ENCODE measurements at regions not wholly inside any gene's neighbourhood (a gene's known extent, or its start where the extent isn't known, plus 50 kb on each side); places are given as distances from the start of the nearest gene placed in this dataset.

GRCh38 chr6:163729127-163729872 is 314.8 kb downstream of the QKI start:
- Mint-ChIP-seq H3K4me1 (no peaks in the 10 kb centered on the region), H3K9me3 (no peaks in the 10 kb centered on the region), H3K36me3 (ENCODE audit: low read depth) (no peaks in the 10 kb centered on the region), H3K27me3 (peaks cover 2% of the 10 kb centered on the region), H3K27ac (no peak overlapping the region), H3K4me3 (no peak overlapping the region)
- POLR2A ChIA-PET = no interaction called here
- CTCF ChIA-PET = no interaction called here
- DNase-seq = no peak

- Mint-ChIP-seq H3K27ac (no peak overlapping the region), H3K27me3 (peaks cover 2% of the 10 kb centered on the region), H3K4me1 (no peaks in the 10 kb centered on the region), H3K4me3 (no peak overlapping the region), H3K36me3 (ENCODE audit: low read depth) (no peaks in the 10 kb centered on the region), H3K9me3 (no peaks in the 10 kb centered on the region)
- DNase-seq = no peak
- POLR2A ChIA-PET = no interaction called here
- CTCF ChIA-PET = no interaction called here
Measured at GRCh38 chr6:163728442-163729126, 314.1 kb downstream of the QKI start.

- no peaks in the 10 kb centered on the region for H3K36me3 Mint-ChIP-seq (ENCODE audit: low read depth)
- no peak overlapping the region for H3K4me3 Mint-ChIP-seq
- DNase-seq = no peak
- H3K27ac Mint-ChIP-seq = no peak overlapping the region
- H3K9me3 Mint-ChIP-seq = no peaks in the 10 kb centered on the region
- H3K27me3 Mint-ChIP-seq = no peaks in the 10 kb centered on the region
- CTCF ChIA-PET = no interaction called here
- no peaks in the 10 kb centered on the region for H3K4me1 Mint-ChIP-seq
- POLR2A ChIA-PET = no interaction called here
Measured at GRCh38 chr6:163726037-163726695, 311.6 kb downstream of the QKI start.

GRCh38 chr6:163725008-163725941 is 310.8 kb downstream of the QKI start:
- Mint-ChIP-seq H3K4me1 (no peaks in the 10 kb centered on the region), H3K4me3 (no peak overlapping the region), H3K36me3 (ENCODE audit: low read depth) (no peaks in the 10 kb centered on the region), H3K27ac (no peak overlapping the region), H3K9me3 (no peaks in the 10 kb centered on the region), H3K27me3 (no peaks in the 10 kb centered on the region)
- ChIA-PET CTCF (no interaction called here), POLR2A (no interaction called here)
- no peak for DNase-seq

GRCh38 chr6:163724196-163724595 is 309.7 kb downstream of the QKI start:
- H3K27me3 Mint-ChIP-seq = peaks cover 3% of the 10 kb centered on the region
- no peak for DNase-seq
- H3K27ac Mint-ChIP-seq = no peak overlapping the region
- CTCF ChIA-PET = no interaction called here
- POLR2A ChIA-PET = no interaction called here
- H3K4me3 Mint-ChIP-seq = no peak overlapping the region
- no peaks in the 10 kb centered on the region for H3K9me3 Mint-ChIP-seq
- H3K36me3 Mint-ChIP-seq (ENCODE audit: low read depth) = no peaks in the 10 kb centered on the region
- no peaks in the 10 kb centered on the region for H3K4me1 Mint-ChIP-seq

- peaks cover 3% of the 10 kb centered on the region for H3K27me3 Mint-ChIP-seq
- H3K4me3 Mint-ChIP-seq = no peak overlapping the region
- ChIA-PET CTCF (no interaction called here), POLR2A (no interaction called here)
- no peaks in the 10 kb centered on the region for H3K9me3 Mint-ChIP-seq
- H3K36me3 Mint-ChIP-seq (ENCODE audit: low read depth) = no peaks in the 10 kb centered on the region
- H3K4me1 Mint-ChIP-seq = no peaks in the 10 kb centered on the region
- no peak overlapping the region for H3K27ac Mint-ChIP-seq
- no peak for DNase-seq
Measured at GRCh38 chr6:163723759-163724158, 309.2 kb downstream of the QKI start.

- ChIA-PET CTCF (no interaction called here), POLR2A (no interaction called here)
- H3K27me3 Mint-ChIP-seq = peaks cover 3% of the 10 kb centered on the region
- no peaks in the 10 kb centered on the region for H3K9me3 Mint-ChIP-seq
- no peak overlapping the region for H3K27ac Mint-ChIP-seq
- DNase-seq = no peak
- no peaks in the 10 kb centered on the region for H3K4me1 Mint-ChIP-seq
- H3K4me3 Mint-ChIP-seq = no peak overlapping the region
- H3K36me3 Mint-ChIP-seq (ENCODE audit: low read depth) = no peaks in the 10 kb centered on the region
Measured at GRCh38 chr6:163721922-163722692, 307.6 kb downstream of the QKI start.

GRCh38 chr6:163721435-163721834 is 306.9 kb downstream of the QKI start:
- no peak for DNase-seq
- POLR2A ChIA-PET = no interaction called here
- peaks cover 3% of the 10 kb centered on the region for H3K27me3 Mint-ChIP-seq
- no peak overlapping the region for H3K27ac Mint-ChIP-seq
- no peaks in the 10 kb centered on the region for H3K36me3 Mint-ChIP-seq (ENCODE audit: low read depth)
- no peak overlapping the region for H3K4me3 Mint-ChIP-seq
- H3K9me3 Mint-ChIP-seq = no peaks in the 10 kb centered on the region
- CTCF ChIA-PET = no interaction called here
- H3K4me1 Mint-ChIP-seq = no peaks in the 10 kb centered on the region

GRCh38 chr6:163720460-163721235 is 306.1 kb downstream of the QKI start:
- H3K27me3 Mint-ChIP-seq = peaks cover 3% of the 10 kb centered on the region
- ChIA-PET POLR2A (no interaction called here), CTCF (no interaction called here)
- H3K9me3 Mint-ChIP-seq = no peaks in the 10 kb centered on the region
- H3K36me3 Mint-ChIP-seq (ENCODE audit: low read depth) = no peaks in the 10 kb centered on the region
- no peak overlapping the region for H3K4me3 Mint-ChIP-seq
- H3K4me1 Mint-ChIP-seq = no peaks in the 10 kb centered on the region
- no peak for DNase-seq
- no peak overlapping the region for H3K27ac Mint-ChIP-seq

- H3K27ac Mint-ChIP-seq = no peak overlapping the region
- H3K4me1 Mint-ChIP-seq = no peaks in the 10 kb centered on the region
- POLR2A ChIA-PET = no interaction called here
Measured at GRCh38 chr6:163720005-163720404, 305.5 kb downstream of the QKI start.

GRCh38 chr6:163719028-163719742 is 304.7 kb downstream of the QKI start:
- no peak for DNase-seq
- POLR2A ChIA-PET = no interaction called here
- Mint-ChIP-seq H3K4me1 (no peaks in the 10 kb centered on the region), H3K36me3 (ENCODE audit: low read depth) (no peaks in the 10 kb centered on the region), H3K27ac (no peak overlapping the region), H3K9me3 (no peaks in the 10 kb centered on the region), H3K4me3 (no peak overlapping the region), H3K27me3 (peaks cover 3% of the 10 kb centered on the region)
- CTCF ChIA-PET = interaction anchor here (0.8 kb wide), 1 partner anchor 18 kb away, joined by 3 read pairs; no protein-coding TSS in a partner anchor

More at GRCh38 chr6:163720005-163720404, 305.5 kb downstream of the QKI start:
- Mint-ChIP-seq H3K4me3 (no peak overlapping the region), H3K9me3 (no peaks in the 10 kb centered on the region), H3K36me3 (ENCODE audit: low read depth) (no peaks in the 10 kb centered on the region), H3K27me3 (peaks cover 3% of the 10 kb centered on the region)
- CTCF ChIA-PET = no interaction called here
- no peak for DNase-seq
